ENCODE measurements at regions not wholly inside any gene's neighbourhood (a gene's known extent, or its start where the extent isn't known, plus 50 kb on each side); places are given as distances from the start of the nearest gene placed in this dataset.

DNA sequence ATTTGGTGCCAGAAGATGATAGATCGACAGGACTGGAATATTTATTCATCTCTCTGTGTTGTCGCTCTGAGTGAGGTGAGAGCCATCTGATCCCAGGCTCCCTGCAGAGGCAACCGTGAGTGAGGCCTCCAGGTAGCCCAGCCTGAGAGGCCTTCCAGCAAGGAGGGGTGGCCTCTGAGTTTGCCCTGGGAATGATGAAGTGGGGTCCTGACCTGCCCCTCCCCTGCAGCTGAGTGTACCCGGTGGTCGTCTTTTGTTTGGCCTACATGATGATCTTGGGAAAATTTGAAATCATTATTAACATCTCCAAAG, 86.4 kb downstream of the CBLN1 start:
- 61% methylated on average over 5 of the region's 5 CpGs for WGBS

More for the DNA sequence above, 86.4 kb downstream of the CBLN1 start:
- Histone ChIP-seq H3K4me1 (ENCODE audit: control insufficient read depth in 4 of 4, insufficient read depth in 4 of 4, low read length in 3 of 4) (no peaks in the 10 kb centered on the region), H3K36me3 (ENCODE audit: control insufficient read depth in 4 of 4, insufficient read depth in 3 of 4, low read depth in 1 of 4, low read length in 3 of 4) (no peaks in the 10 kb centered on the region), H3K27ac (ENCODE audit: low read depth in 1 of 2, low read length in 2 of 2) (no peak overlapping the region), H3K9ac (ENCODE audit: low read depth in 1 of 2, low read length in 2 of 2) (no peak overlapping the region), H3K9me3 (ENCODE audit: control insufficient read depth in 4 of 4, low read length in 3 of 4) (no peaks in the 10 kb centered on the region), H3K27me3 (ENCODE audit: control insufficient read depth in 4 of 4, insufficient read depth in 4 of 4, low read length in 3 of 4) (no peaks in the 10 kb centered on the region), H3K4me3 (ENCODE audit: low read depth in 1 of 3, low read length in 3 of 3) (no peak overlapping the region)
- DNase-seq (ENCODE audit: low spot score) = no peak
- TF ChIP-seq, protein P1, sequence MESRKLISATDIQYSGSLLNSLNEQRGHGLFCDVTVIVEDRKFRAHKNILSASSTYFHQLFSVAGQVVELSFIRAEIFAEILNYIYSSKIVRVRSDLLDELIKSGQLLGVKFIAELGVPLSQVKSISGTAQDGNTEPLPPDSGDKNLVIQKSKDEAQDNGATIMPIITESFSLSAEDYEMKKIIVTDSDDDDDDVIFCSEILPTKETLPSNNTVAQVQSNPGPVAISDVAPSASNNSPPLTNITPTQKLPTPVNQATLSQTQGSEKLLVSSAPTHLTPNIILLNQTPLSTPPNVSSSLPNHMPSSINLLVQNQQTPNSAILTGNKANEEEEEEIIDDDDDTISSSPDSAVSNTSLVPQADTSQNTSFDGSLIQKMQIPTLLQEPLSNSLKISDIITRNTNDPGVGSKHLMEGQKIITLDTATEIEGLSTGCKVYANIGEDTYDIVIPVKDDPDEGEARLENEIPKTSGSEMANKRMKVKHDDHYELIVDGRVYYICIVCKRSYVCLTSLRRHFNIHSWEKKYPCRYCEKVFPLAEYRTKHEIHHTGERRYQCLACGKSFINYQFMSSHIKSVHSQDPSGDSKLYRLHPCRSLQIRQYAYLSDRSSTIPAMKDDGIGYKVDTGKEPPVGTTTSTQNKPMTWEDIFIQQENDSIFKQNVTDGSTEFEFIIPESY (IDR thresholded peaks at IDR 0.05) = no peak
- TF ChIP-seq SP1 (IDR thresholded peaks at IDR 0.05) (no peak), CTCF (IDR thresholded peaks at IDR 0.05; ENCODE audit: low read depth, low read length, missing input control) (no peak), GABPA (IDR thresholded peaks at IDR 0.05 in 1 of 2, conservative IDR thresholded peaks at IDR 0.05 in 1 of 2) (no peak), REST (IDR thresholded peaks at IDR 0.05) (no peak), FOXA2 (IDR thresholded peaks at IDR 0.05) (no peak), EGR1 (IDR thresholded peaks at IDR 0.05; ENCODE audit: low read depth in 2 of 2) (no peak), NR2F2 (IDR thresholded peaks at IDR 0.05) (no peak), RAD21 (IDR thresholded peaks at IDR 0.05) (no peak), FOXA1 (IDR thresholded peaks at IDR 0.05) (no peak), HNF4A (conservative IDR thresholded peaks at IDR 0.05) (no peak), HNF4G (IDR thresholded peaks at IDR 0.05) (no peak), ATF3 (IDR thresholded peaks at IDR 0.05) (no peak), YY1 (IDR thresholded peaks at IDR 0.05) (no peak), JUND (IDR thresholded peaks at IDR 0.05) (no peak), RXRA (IDR thresholded peaks at IDR 0.05) (no peak), TAF1 (conservative IDR thresholded peaks at IDR 0.05) (no peak)
- TF ChIP-seq, protein P2, sequence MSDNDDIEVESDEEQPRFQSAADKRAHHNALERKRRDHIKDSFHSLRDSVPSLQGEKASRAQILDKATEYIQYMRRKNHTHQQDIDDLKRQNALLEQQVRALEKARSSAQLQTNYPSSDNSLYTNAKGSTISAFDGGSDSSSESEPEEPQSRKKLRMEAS (IDR thresholded peaks at IDR 0.05) = no peak
